Nephron (organoid): ENCODE measurements at regions not wholly inside any gene's neighbourhood (a gene's known extent, or its start where the extent isn't known, plus 50 kb on each side); places are given as distances from the start of the nearest gene placed in this dataset.
"Not testable (repeated sequence)": the region's sequence is repeated elsewhere in the genome, so short reads cannot be mapped to it uniquely, and the experiment has no call there.

Experiments
- H3K27ac Mint-ChIP-seq, 3 experiments: 2 replicates each; pipeline ENCODE4 v1.8.0; 2020; ENCODE audit warnings: mixed read lengths in 3 of 3, mild to moderate bottlenecking in 2 of 3, moderate library complexity in 1 of 3
- H3K27me3 Mint-ChIP-seq: 2 replicates; pipeline ENCODE4 v1.8.0; 2021; ENCODE audit warnings: low read depth, mild to moderate bottlenecking, moderate library complexity, mixed read lengths
- H3K36me3 Mint-ChIP-seq: 2 replicates; pipeline ENCODE4 v1.8.0; 2020; ENCODE audit warnings: low read depth, mixed read lengths
- H3K4me1 Mint-ChIP-seq: 2 replicates; pipeline ENCODE4 v1.8.0; 2020; ENCODE audit warnings: mixed read lengths
- H3K4me3 Mint-ChIP-seq, 3 experiments: 2 replicates each; pipeline ENCODE4 v1.8.0; 2020; ENCODE audit warnings: mild to moderate bottlenecking in 3 of 3, mixed read lengths in 3 of 3, moderate library complexity in 2 of 3
- H3K9me3 Mint-ChIP-seq: 2 replicates; pipeline ENCODE4 v1.8.0; 2020; ENCODE audit warnings: mixed read lengths
- TF ChIP-seq, protein P1 (sequence below), 3 experiments: fragments of 200-600 bp; sonication (generic); IDR thresholded peaks; one replicate each; pipeline ENCODE4 v1.5.0; 2021; ENCODE audit warnings: antibody characterized with exemption in 3 of 3; ENCODE audit not compliant: unreplicated experiment in 3 of 3

DNA sequence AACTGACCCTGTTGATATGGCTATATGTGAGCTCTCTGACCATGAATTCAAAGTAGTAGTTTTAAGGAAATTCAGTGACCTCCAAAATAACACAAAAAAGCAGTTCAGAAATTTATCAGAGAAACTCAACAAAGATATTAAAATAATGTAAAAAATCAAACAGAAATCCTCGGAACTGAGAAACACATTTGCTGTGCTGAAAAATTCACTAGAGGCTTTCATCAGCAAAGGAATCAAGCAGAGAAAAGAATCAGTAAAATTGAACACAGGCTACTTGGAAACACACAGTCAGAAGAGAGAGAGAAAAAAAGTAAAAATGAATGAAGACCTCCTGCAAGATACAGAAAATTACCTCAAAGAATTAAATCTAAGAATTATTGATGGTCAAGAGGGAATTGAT is 417.2 kb downstream of the TMEM232 start:
- no peaks in the 10 kb centered on the region for H3K27me3 Mint-ChIP-seq

DNA sequence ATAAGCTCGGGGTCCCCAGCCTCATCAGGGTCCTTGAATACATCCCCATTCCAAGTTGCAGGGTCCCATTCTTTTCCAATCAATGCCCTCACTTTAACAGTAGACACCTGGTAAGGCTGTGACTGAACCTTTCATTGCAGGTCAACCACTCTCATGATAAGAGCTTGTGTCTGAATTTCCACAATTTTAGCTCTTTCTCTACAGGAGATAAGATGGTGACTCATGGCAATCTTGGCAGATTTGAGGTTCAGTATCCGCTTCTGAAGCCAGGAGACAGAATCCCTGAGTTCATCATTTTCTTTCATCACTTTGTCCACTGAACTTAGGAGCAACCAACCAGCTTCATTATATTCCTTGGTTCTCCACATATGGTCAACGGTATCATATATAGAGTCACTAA is 409.9 kb downstream of the TMEM232 start:
- H3K27ac Mint-ChIP-seq, H3K4me3 Mint-ChIP-seq, H3K36me3 Mint-ChIP-seq, H3K4me1 Mint-ChIP-seq, H3K27me3 Mint-ChIP-seq, H3K9me3 Mint-ChIP-seq: not testable (repeated sequence)

More for the DNA sequence above, 417.2 kb downstream of the TMEM232 start:
- Mint-ChIP-seq H3K9me3 (peaks cover 38% of the 10 kb centered on the region), H3K27ac (no peak overlapping the region), H3K4me3 (no peak overlapping the region), H3K4me1 (no peaks in the 10 kb centered on the region), H3K36me3 (no peaks in the 10 kb centered on the region)
- TF ChIP-seq, protein P1, sequence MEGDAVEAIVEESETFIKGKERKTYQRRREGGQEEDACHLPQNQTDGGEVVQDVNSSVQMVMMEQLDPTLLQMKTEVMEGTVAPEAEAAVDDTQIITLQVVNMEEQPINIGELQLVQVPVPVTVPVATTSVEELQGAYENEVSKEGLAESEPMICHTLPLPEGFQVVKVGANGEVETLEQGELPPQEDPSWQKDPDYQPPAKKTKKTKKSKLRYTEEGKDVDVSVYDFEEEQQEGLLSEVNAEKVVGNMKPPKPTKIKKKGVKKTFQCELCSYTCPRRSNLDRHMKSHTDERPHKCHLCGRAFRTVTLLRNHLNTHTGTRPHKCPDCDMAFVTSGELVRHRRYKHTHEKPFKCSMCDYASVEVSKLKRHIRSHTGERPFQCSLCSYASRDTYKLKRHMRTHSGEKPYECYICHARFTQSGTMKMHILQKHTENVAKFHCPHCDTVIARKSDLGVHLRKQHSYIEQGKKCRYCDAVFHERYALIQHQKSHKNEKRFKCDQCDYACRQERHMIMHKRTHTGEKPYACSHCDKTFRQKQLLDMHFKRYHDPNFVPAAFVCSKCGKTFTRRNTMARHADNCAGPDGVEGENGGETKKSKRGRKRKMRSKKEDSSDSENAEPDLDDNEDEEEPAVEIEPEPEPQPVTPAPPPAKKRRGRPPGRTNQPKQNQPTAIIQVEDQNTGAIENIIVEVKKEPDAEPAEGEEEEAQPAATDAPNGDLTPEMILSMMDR (IDR thresholded peaks at IDR 0.05; ENCODE audit: unreplicated experiment in 3 of 3) = no peak

DNA sequence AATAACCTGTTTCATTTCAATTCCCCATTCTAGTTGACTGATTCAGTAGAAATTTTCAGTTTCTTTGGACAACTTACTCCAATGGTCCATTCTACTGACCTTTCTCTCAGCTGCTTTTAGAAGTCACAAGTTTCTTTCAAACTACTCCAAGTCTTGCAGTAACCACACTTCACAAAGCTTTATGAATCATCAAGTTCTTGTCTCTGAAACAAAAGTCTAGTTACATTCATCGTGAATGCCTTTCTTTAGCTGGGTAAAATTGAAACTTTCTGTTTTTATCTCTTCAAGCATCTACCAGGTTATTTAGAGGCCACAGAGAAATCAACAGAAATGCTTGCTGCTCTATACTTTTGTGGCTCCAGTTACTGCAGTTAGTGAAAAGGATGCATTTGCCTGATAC is 405.4 kb downstream of the TMEM232 start:
- TF ChIP-seq, protein P1 (IDR thresholded peaks at IDR 0.05; ENCODE audit: unreplicated experiment in 3 of 3) = no peak

DNA sequence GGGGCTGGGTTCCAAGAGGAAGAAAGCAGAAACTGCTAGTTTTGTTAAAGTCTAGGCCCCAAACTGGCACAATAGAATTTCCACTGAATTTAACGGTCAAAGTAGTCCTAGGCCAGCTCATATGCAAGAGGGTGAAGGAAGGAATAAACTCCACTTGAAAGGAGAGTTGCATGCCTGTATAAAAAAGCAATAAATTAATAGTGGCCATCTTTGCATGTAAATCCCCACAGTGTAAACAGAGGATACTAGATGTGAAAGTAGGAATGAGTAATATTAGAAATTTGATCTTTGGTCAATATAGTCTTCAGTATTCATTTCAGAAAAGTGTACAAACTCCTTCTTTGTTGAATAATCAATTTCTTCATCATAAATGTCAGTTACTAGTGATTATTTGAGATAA is 403.1 kb downstream of the TMEM232 start:
- Mint-ChIP-seq H3K4me3 (no peak overlapping the region), H3K27ac (no peak overlapping the region), H3K27me3 (no peaks in the 10 kb centered on the region), H3K36me3 (no peaks in the 10 kb centered on the region), H3K9me3 (no peaks in the 10 kb centered on the region), H3K4me1 (peaks cover 6% of the 10 kb centered on the region)
- TF ChIP-seq, protein P1 (IDR thresholded peaks at IDR 0.05; ENCODE audit: unreplicated experiment in 3 of 3) = no peak

More for the DNA sequence above, 405.4 kb downstream of the TMEM232 start:
- Mint-ChIP-seq H3K27me3 (no peaks in the 10 kb centered on the region), H3K9me3 (peaks cover 4% of the 10 kb centered on the region), H3K27ac (no peak overlapping the region), H3K4me3 (no peak overlapping the region), H3K36me3 (no peaks in the 10 kb centered on the region), H3K4me1 (peaks cover 6% of the 10 kb centered on the region)

DNA sequence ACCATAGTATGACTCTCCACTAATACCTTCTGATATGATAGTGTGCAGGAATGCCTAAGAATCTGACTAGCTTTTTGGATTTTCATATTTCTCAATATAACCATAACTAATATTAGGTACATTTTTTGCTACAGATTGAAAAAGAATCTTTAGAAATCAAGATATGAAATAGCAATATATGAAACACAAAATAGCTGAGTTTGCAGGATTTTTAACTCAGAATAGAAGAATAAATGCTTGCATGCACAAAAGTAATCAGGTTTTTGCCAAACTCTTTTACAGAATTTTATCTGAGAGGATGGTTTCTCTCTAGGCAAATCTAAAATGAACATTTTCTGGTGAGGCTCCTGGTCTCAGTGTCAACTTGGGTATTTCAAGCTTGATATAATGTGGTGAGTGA is 402.6 kb downstream of the TMEM232 start:
- Mint-ChIP-seq H3K4me1 (peaks cover 6% of the 10 kb centered on the region), H3K4me3 (no peak overlapping the region), H3K27me3 (no peaks in the 10 kb centered on the region), H3K27ac (no peak overlapping the region), H3K9me3 (no peaks in the 10 kb centered on the region), H3K36me3 (no peaks in the 10 kb centered on the region)
- TF ChIP-seq, protein P1 (IDR thresholded peaks at IDR 0.05; ENCODE audit: unreplicated experiment in 3 of 3) = no peak

DNA sequence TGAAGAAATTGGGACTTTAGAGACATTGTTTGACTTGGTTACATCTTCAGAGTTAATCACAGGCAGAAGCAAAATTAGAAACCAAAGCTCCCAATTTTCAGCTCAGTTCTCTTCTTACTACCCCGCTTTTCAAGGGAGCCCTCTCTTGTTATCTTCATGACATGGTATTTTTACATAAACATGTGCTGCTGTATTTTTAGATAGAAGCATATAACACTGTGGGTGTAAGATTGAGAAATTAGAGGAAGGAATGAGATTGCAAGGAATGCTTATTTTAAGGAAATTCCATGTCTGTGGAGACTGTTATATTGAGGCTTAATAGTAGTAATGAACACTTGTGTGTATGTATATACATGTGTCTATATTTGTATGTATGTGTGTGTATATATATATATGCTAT is 401.6 kb downstream of the TMEM232 start:
- Mint-ChIP-seq H3K27me3 (no peaks in the 10 kb centered on the region), H3K36me3 (no peaks in the 10 kb centered on the region), H3K9me3 (no peaks in the 10 kb centered on the region), H3K27ac (no peak overlapping the region), H3K4me1 (peaks cover 6% of the 10 kb centered on the region), H3K4me3 (no peak overlapping the region)
- TF ChIP-seq, protein P1 (IDR thresholded peaks at IDR 0.05; ENCODE audit: unreplicated experiment in 3 of 3) = no peak
